ENCODE measurements at regions not wholly inside any gene's neighbourhood (a gene's known extent, or its start where the extent isn't known, plus 50 kb on each side); places are given as distances from the start of the nearest gene placed in this dataset.

DNA sequence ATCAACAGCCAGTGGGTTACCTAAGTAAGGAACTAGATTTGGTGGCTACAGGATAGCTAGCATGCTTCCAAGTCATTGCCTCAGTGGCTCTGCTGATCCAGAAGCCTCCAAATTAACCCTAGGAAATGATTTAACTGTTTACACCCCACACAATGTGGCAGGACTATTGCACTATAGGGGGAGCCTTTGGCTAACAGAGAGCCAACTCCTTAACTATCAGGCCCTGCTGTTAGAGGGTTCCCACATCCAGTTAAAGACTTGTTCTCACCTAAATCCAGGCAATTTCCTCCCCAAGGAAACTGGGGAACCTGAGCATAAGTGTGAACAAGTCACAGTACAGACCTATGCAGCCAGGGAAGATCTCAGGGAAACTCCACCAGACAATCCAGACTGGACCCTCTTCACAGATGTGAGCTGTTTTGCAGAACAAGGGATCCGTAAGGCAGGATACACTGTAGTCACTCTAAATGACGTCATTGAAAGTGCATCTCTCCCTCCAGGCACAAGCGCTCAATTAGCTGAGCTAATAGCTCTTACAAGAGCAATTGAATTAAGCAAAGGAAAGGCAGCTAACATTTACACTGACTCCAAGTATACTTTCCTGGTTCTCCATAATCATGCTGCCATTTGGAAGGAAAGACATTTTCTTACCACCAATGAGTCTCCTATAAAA lies 185.3 kb upstream of the SPOCK3 start:
- no peak for DNase-seq (ENCODE audit: insufficient read length)
- TF ChIP-seq TAF1 (IDR thresholded peaks at IDR 0.05; ENCODE audit: borderline replicate concordance, low read depth, low read length) (no peak), POLR2A (IDR thresholded peaks at IDR 0.05; ENCODE audit: low read depth, low read length) (no peak), POLR2AphosphoS5 (IDR thresholded peaks at IDR 0.05; ENCODE audit: low read depth, low read length) (no peak)
- FAIRE-seq: no peak

DNA sequence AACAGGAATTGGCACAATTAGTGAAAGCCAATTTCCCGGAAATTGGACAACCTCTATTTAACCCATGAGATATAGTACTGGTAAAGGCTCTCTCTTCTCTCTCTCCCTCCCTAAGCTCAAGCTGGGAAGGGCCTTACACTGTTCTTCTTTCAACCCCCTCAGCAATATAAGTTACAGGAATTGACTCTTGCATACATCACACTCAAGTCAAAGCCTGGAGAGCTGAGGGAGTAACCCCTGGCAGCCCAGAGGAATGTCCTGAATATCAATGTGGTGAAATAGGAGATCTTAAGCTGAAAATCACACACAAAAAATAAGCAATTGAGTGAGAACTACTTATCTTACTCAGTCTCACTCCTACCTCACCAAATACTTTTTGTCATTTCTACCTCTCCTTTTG lies 186.9 kb upstream of the SPOCK3 start:
- DNase-seq (ENCODE audit: insufficient read length): no peak
- TF ChIP-seq POLR2AphosphoS5 (IDR thresholded peaks at IDR 0.05; ENCODE audit: low read depth, low read length) (no peak), TAF1 (IDR thresholded peaks at IDR 0.05; ENCODE audit: borderline replicate concordance, low read depth, low read length) (no peak), POLR2A (IDR thresholded peaks at IDR 0.05; ENCODE audit: low read depth, low read length) (no peak)
- no peak for FAIRE-seq

DNA sequence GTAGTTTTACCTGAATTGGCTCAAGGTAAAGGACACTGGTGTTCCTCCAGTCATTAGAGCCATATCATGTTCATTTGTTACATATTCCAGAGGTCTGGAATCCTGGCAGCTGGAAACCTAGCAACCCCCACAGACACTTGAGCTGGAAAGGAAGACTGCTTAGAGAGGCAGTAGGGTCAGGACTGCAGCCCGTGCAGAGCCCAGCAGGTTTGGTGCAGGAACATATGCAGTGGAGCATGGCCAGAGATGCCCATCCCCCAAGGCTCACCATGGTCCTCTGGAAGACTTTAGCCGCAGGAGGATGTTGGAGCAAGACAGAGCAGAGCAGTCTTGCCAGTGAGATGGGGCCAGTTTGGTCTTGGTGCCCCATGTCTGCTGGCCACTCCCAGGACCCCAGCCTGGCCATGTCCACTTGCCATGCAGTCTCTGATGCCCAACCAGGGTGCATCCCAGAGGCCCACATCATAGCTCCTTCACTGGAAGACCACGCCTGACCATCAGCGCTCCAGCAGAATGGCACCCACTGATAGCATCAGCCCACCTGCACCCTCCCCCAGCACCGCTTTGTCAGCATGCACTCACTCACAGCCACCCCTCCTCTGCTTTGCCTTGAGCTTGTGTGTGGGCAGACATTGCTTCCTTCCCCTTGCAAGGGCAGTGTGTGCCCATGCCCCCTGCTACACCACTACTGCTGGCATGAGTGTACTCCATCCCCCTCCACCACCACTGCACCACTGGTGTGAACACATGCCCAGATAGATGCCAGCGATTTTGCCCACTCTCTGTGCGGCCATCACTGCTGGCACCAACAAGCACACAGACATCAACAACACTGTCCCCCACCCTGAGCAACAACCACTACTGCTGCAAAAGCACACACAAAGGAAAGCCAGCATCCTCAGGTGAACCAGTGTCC lies 190.3 kb upstream of the SPOCK3 start:
- FAIRE-seq (no peak), DNase-seq (ENCODE audit: insufficient read length) (no peak)
- TF ChIP-seq TAF1 (IDR thresholded peaks at IDR 0.05; ENCODE audit: borderline replicate concordance, low read depth, low read length) (no peak), POLR2A (IDR thresholded peaks at IDR 0.05; ENCODE audit: low read depth, low read length) (no peak), POLR2AphosphoS5 (IDR thresholded peaks at IDR 0.05; ENCODE audit: low read depth, low read length) (no peak)

DNA sequence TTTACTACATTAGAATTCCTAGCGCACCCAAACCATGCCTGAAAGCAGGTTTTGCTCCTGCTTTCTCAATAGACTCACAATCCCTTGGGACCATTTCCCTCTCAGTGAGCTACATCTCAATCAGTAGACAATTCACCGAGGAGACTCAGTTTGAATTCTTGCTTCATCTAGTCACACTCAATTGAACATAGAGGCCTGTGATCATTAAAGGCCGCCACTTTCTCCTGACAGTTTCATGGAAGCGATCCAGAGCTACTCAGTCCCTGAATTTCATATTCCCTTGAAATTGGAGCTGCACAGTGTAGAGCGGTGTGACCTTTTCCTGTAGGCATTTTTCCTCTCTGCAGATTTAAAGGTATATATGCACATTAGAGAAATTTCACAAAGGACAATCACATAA lies 193.9 kb upstream of the SPOCK3 start:
- no peak for TF ChIP-seq POLR2AphosphoS5 (IDR thresholded peaks at IDR 0.05; ENCODE audit: low read depth, low read length)
- no peak for TF ChIP-seq TAF1 (IDR thresholded peaks at IDR 0.05; ENCODE audit: borderline replicate concordance, low read depth, low read length)
- TF ChIP-seq POLR2A (IDR thresholded peaks at IDR 0.05; ENCODE audit: low read depth, low read length): no peak
- FAIRE-seq (no peak), DNase-seq (ENCODE audit: insufficient read length) (no peak)

DNA sequence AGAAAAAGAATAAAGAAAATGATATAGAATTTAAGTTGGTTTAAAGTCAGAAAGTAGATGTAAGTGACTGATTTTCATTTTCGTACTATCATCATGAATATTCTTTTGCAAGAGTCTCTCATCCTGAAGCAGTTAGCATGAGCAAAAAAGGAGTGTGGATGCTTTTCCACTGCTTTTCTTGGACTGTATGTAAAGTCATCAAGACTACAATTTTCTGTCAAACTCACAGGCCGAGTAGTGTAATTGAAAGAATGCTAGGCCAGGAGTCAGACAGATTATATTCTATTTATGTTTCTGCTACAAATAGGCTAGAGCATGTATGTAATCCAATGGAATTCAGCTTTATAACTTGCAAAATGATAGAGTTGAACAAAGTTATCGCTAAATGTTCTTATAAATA lies 197.1 kb upstream of the SPOCK3 start:
- TF ChIP-seq POLR2AphosphoS5 (IDR thresholded peaks at IDR 0.05; ENCODE audit: low read depth, low read length) (no peak), TAF1 (IDR thresholded peaks at IDR 0.05; ENCODE audit: borderline replicate concordance, low read depth, low read length) (no peak), POLR2A (IDR thresholded peaks at IDR 0.05; ENCODE audit: low read depth, low read length) (no peak)
- DNase-seq (ENCODE audit: insufficient read length) (no peak), FAIRE-seq (no peak)

DNA sequence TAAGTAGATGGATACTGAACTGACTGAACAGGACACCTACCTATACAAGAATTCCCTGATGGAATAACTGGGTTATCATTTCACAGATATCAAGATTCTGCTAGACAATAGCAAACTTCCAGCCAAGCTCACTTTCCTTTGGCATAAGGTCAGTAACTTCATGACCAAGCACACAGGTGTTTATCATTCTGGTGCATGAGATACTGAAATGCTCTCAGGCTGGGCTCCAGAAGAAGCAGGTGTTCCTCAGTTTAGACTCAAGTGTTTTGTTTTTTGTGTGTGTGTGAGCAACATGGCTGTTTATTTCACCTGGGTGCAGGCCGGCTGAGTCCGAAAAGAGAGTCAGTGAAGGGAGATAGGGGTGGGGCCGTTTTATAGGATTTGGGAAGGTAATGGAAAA lies 201.5 kb upstream of the SPOCK3 start:
- no peak for TF ChIP-seq TAF1 (IDR thresholded peaks at IDR 0.05; ENCODE audit: borderline replicate concordance, low read depth, low read length)
- TF ChIP-seq POLR2A (IDR thresholded peaks at IDR 0.05; ENCODE audit: low read depth, low read length): no peak
- no peak for TF ChIP-seq POLR2AphosphoS5 (IDR thresholded peaks at IDR 0.05; ENCODE audit: low read depth, low read length)
- FAIRE-seq: no peak
- no peak for DNase-seq (ENCODE audit: insufficient read length)

DNA sequence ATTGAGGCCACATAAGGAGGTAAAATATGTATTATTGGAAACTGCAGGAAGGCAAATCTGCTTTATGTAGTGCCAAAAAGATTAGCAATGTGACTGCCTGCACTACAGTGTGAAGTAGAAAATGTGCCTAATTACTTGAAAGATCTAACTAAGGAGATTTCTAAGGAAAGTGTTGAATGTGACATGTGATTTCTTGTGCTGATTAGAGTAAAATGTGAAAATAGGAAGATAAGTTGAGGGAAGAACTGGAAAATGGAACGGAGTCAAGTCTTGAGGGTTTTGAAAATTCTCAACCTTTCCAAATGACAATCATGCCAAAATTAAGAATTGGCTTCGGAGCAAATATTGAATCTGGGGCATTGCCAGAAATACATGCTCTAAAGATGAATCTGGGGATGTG lies 209.5 kb upstream of the SPOCK3 start:
- TF ChIP-seq TAF1 (IDR thresholded peaks at IDR 0.05; ENCODE audit: borderline replicate concordance, low read depth, low read length) (no peak), POLR2AphosphoS5 (IDR thresholded peaks at IDR 0.05; ENCODE audit: low read depth, low read length) (no peak), POLR2A (IDR thresholded peaks at IDR 0.05; ENCODE audit: low read depth, low read length) (no peak)
- FAIRE-seq: no peak
- DNase-seq (ENCODE audit: insufficient read length): no peak

DNA sequence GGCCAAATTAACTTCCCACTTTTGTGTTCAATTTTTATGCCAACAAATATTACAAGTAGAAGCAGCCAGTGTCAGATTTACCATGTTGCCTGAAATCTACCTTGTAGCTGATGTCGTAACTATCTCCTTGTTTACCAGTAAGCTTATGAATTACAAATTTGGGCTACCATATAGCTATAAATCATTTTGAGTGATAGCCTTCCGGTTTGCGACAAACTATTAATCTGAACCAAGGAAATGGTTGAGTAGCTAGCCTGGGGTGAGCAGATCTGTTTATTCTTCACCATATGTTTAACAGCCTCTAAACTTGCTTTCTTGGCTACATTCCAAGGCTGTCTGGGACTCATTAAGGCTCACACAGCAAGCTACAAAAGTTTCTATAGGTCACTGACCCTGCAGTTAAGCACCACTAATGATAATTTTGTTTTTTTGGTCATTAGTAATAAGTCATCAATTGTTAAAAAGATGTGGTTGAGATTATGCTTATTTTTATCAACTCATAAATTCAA lies 218.7 kb upstream of the SPOCK3 start:
- FAIRE-seq (no peak), DNase-seq (ENCODE audit: insufficient read length) (no peak)
- TF ChIP-seq TAF1 (IDR thresholded peaks at IDR 0.05; ENCODE audit: borderline replicate concordance, low read depth, low read length) (no peak), POLR2A (IDR thresholded peaks at IDR 0.05; ENCODE audit: low read depth, low read length) (no peak), POLR2AphosphoS5 (IDR thresholded peaks at IDR 0.05; ENCODE audit: low read depth, low read length) (no peak)

DNA sequence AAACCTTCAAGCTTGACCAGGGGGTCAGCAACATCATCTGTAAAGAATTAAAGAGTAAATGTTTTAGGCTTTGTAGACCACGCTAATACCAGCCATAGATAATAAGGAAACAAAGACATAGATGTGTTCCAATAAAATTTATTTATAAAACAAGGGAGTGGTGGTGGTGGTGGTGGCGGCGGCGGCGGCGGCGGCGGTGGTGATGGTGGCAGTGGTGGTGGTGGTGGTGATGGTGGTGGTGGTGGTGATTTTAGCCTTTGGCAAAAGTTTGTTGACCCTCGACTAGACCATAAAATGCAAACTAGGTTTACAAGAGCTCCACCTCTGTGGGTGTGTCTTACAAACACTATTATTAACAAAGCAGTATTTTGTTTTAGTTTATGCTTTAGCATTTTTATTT lies 222.3 kb upstream of the SPOCK3 start:
- DNase-seq (ENCODE audit: insufficient read length): no peak
- TF ChIP-seq POLR2AphosphoS5 (IDR thresholded peaks at IDR 0.05; ENCODE audit: low read depth, low read length) (no peak), POLR2A (IDR thresholded peaks at IDR 0.05; ENCODE audit: low read depth, low read length) (no peak), TAF1 (IDR thresholded peaks at IDR 0.05; ENCODE audit: borderline replicate concordance, low read depth, low read length) (no peak)
- FAIRE-seq: no peak

DNA sequence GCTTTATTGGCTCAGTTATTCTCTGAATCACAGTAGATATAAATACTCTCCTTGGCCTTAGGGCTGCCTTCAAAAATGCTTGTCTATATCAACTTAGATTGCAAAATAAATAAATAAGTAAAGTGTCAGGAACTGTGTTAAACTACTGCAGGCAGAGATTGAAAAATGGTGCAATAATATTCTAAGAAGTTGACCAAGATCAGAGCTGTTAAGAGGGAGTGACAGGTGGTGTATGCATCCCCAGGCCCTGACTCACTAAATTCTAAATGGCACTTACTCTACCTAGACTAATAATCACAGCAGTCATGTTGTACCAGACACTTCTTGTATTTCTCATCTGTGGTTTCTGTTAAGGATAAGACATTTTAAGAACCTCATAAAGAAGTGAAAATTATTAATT lies 235.1 kb upstream of the SPOCK3 start:
- no peak for TF ChIP-seq TAF1 (IDR thresholded peaks at IDR 0.05; ENCODE audit: borderline replicate concordance, low read depth, low read length)
- TF ChIP-seq POLR2AphosphoS5 (IDR thresholded peaks at IDR 0.05; ENCODE audit: low read depth, low read length): no peak
- no peak for TF ChIP-seq POLR2A (IDR thresholded peaks at IDR 0.05; ENCODE audit: low read depth, low read length)
- FAIRE-seq (no peak), DNase-seq (ENCODE audit: insufficient read length) (no peak)

DNA sequence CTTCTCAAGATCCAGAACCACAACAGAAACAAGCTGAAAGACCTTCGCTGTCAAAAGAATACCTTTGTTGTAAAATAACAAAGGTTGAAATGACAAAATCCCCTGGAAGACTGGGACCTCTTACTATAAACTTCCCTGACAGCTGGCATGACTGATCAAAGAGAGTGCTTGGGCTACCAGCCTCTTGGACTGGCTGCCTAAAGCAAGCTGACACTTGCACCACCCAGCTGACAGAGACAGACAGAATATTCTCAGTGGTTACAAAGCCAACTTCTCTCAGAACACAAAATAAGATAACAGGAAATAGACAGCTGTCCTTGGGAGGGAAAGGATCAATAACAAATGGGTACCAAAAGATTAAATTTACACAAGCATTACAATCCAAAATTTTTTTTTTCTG lies 241.7 kb upstream of the SPOCK3 start:
- DNase-seq (ENCODE audit: insufficient read length) (no peak), FAIRE-seq (no peak)
- no peak for TF ChIP-seq POLR2AphosphoS5 (IDR thresholded peaks at IDR 0.05; ENCODE audit: low read depth, low read length)
- TF ChIP-seq TAF1 (IDR thresholded peaks at IDR 0.05; ENCODE audit: borderline replicate concordance, low read depth, low read length): no peak
- no peak for TF ChIP-seq POLR2A (IDR thresholded peaks at IDR 0.05; ENCODE audit: low read depth, low read length)

All from GM12892 (cell line).